Right lobe of liver (tissue), 4 donors: ENCODE measurements at regions not wholly inside any gene's neighbourhood (a gene's known extent, or its start where the extent isn't known, plus 50 kb on each side); places are given as distances from the start of the nearest gene placed in this dataset.
"Not testable (repeated sequence)": the region's sequence is repeated elsewhere in the genome, so short reads cannot be mapped to it uniquely, and the experiment has no call there.

ENCODE experiments used
- POLR2A ChIP-seq: fragments of 450-650 bp; IDR thresholded peaks from one replicate; pipeline ENCODE4 v1.6.1; 2017; ENCODE audit warnings: antibody characterized with exemption, mild to moderate bottlenecking
- TF ChIP-seq, protein P1 (sequence below), 4 donors: fragments of 200-600 bp in 3 of 4; fragments of 450-650 bp in 1 of 4; IDR thresholded peaks; one replicate each; pipeline versions ENCODE4 v1.5.1 to v1.8.0; 2016 to 2022; ENCODE audit warnings: antibody characterized with exemption in 4 of 4, mild to moderate bottlenecking in 2 of 4
- donor health status: DM: no; HTN: no; CAD: no.
- donor health status: DM: no; HTN: no; CAD: no.
- donor health status: DM: no; HTN: yes; CAD: no.

DNA sequence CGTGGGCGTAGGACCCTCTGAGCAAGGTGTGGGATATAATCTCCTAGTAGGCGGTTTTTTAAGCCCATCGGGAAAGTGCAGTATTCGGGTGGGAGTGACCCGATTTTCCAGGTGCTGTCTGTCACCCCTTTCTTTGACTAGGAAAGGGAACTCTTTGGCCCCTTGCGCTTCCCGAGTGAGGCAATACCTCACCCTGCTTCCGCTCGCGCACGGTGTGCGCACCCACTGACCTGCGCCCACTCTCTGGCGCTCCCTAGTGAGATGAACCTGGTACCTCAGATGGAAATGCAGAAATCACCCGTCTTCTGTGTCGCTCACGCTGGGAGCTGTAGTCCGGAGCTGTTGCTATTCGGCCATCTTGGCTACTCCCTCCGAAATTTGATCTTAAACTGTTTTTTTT lies 955.9 kb upstream of the POU3F4 start:
- TF ChIP-seq, protein P1, sequence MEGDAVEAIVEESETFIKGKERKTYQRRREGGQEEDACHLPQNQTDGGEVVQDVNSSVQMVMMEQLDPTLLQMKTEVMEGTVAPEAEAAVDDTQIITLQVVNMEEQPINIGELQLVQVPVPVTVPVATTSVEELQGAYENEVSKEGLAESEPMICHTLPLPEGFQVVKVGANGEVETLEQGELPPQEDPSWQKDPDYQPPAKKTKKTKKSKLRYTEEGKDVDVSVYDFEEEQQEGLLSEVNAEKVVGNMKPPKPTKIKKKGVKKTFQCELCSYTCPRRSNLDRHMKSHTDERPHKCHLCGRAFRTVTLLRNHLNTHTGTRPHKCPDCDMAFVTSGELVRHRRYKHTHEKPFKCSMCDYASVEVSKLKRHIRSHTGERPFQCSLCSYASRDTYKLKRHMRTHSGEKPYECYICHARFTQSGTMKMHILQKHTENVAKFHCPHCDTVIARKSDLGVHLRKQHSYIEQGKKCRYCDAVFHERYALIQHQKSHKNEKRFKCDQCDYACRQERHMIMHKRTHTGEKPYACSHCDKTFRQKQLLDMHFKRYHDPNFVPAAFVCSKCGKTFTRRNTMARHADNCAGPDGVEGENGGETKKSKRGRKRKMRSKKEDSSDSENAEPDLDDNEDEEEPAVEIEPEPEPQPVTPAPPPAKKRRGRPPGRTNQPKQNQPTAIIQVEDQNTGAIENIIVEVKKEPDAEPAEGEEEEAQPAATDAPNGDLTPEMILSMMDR (IDR thresholded peaks at IDR 0.05): not testable (repeated sequence)
- TF ChIP-seq POLR2A: not testable (repeated sequence)
